HG03196 (cell line): ENCODE measurements at regions not wholly inside any gene's neighbourhood (a gene's known extent, or its start where the extent isn't known, plus 50 kb on each side); places are given as distances from the start of the nearest gene placed in this dataset.
"Not testable (repeated sequence)": the region's sequence is repeated elsewhere in the genome, so short reads cannot be mapped to it uniquely, and the experiment has no call there.

Experiments
- ATAC-seq: cut with Tn5 transposase; IDR thresholded peaks from one replicate; pipeline ENCODE4 v1.9.1; 2021; ENCODE audit not compliant: unreplicated experiment

DNA sequence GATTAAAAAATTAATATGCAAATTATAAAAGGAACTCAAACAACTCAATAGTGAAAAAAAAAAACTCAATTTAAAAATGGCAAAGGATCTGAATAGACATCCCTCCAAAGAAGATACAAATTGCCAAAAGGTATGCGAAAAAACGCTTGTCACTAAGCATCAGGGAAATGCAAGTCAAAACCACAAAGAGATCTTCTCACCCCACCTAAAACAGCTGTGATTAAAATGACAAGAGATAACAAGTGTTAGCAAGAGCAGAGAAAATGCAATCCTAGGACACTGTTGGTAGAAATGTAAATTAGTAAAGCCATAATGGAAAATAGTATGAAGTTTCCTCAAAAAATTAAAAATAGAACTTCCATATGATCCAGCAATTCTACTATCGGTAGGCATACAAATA lies 166.3 kb upstream of the ZC3H12C start:
- no peak for ATAC-seq

DNA sequence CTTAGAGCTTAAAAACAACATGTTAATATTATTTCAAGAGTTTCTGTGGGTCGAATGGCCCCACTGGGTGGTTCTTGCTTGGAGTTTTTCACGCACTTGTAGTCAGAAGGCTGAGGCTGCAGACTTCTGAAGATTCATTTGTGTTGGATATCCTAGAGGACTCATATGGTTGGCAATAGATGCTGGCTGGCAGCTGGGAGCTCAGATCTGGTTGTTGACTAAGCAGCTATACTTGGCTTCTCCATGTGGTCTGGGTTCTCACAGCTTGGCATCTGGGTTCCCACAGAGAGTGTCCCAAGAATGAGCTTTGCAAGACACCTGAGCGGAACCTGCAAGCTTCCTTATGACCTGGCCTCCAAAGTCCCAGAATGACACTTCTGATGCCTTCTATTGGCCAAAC lies 163.9 kb upstream of the ZC3H12C start:
- no peak for ATAC-seq

DNA sequence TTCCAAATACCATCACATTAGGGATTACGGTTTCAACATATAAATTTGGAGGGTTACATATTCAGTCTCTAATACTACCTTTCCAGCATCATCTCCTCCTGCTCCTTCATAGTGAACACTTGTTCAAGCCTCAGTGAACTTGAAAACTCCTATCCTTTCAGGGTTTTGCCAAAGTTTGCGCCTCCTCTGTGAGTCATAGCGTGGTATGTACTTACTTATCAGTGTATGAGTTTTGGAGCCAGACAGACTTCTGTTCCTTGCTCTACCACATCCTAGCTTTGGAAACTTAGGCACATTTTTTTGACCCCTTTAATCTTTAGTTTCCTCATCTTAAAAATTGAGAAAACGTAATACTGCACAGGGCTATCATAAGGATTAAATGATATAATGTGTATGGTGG lies 160.1 kb upstream of the ZC3H12C start:
- ATAC-seq = no peak

DNA sequence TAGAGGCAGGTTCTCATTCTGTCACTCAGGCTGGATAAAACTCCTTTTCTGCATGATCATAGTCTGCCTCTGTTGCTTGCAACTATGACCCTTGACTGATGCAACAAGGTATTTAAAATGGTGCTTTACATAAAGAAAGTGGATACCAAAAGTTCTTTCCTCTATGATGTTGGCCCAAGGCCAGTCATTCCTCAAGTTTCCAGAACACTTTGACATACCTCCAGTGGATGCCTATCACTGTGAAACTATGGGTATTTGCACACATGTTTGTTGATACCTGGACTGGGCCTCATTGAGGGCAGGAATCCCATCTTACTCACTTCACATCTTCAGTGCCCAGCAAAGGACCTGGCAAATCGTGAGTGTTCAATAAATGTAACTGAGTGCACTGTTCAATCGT lies 159.0 kb upstream of the ZC3H12C start:
- no peak for ATAC-seq

DNA sequence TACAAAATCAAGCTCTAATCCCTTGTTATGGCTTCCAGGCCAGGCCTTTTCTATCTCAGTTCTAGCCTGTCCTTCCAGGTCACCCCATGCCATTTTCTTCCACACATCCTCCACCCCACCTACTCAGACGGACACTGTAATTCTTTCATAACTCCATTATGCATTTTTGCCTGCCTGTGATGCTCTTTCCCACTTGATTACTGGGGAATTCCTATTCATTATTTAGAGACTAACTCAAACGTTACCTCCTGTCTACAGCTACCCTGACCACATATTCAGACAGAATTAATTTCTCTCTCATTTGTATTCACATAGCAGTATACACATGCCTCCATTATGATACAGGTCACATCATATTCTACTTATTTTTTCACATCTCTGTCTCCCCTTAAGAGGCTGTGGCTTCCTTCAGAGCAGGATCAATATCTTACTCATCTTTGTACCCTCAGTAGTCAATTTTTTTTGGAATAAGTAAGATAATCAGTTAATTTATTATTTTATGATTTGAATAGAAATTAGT lies 156.5 kb upstream of the ZC3H12C start:
- no peak for ATAC-seq

DNA sequence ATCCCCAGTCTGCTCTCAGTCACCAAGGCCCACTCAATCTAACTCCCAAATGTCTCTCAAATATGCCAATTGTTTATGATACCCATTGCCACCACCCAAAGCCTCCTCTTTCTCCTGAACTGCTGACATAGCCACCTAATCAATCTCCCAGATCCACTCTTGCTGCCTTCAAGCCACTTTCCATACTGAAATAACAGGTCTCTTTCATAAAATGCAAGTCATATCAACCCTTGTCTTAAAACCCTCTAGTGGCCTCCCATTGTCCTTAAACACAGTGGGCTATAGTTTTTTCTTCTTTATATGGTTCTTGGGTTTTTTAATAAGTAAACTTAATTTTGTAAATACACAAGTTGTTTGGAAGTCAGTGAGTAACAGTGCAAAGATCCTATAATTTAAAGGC lies 155.2 kb upstream of the ZC3H12C start:
- ATAC-seq = no peak

DNA sequence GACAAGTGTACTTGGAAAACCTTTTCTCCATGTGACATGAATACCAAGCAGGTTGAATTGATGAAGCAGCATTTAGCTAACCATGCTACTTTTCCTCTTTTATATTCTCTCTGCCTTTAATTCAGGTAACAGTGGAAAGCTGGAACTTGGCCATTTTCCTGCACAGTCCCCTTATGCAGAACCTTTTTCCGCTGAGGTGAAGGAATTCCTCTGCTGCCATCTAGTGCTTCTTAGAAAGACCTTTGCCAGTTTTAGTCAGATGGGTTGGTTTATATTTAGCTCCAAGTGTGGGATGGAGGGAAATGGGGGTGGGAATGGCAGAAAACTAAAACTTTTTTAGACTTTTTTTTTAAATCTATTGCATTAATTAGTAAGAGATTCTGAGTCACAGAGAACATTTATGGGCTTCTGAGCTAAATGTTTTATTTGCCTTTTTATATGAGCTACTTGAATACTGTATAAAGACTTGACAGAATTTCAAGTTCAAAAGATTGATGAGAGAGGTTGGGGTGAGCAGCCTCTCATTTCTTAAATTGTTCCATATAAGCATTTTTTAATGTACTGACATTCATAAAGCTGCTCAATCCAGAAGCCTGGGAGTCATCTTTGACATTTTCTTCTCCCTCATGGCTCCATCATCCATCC lies 153.9 kb upstream of the ZC3H12C start:
- no peak for ATAC-seq

DNA sequence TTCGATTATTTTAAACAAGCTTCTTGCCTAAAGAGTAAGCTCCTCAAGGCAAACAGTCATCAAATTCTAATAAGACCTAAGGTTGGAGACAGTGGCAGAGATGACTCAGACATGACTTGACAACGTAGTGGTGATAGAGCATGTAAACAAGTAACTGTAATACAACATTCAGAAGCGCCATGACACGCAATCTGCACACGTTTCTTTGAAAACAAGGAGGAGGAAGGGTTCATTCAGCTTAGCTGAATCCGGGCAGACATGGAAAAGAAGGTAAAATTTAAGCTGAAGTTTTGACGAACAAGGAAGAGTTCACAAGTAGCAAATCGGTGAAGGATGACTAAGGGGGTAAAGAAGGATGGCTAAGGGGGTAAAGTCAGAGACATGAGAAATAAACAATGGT lies 152.4 kb upstream of the ZC3H12C start:
- ATAC-seq = no peak

DNA sequence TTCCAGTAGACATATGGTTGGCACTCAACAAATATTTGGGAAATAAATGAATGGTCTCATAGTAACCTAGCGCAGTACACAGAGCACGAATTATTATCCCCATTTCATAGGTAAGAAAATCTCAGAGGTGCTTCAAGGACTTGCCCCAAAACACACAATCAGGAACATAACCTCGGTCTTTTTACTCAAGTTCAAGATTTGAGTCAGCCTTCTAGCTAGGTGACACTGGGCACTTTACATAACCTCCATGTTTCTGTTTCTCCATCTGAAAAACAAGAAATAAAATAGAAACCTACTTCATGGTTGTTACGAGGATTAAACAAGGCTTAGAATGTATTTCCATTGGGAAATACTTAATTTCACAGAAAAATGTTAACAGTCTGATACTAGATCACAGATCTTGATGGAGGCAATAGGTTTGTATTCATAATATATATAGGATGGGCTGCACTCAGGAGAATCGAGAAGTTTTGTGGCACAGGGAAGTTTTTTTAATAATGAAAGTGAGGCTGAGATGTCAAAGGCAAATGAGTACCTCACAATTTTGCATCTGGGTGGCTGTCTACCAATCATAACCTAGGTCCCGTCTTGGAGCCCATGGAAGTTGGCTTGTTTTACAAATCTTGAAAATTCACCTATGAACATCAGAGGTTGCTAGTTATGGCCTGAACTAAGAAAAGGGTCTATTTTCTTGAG lies 147.4 kb upstream of the ZC3H12C start:
- peak; percentile 65 for ATAC-seq

DNA sequence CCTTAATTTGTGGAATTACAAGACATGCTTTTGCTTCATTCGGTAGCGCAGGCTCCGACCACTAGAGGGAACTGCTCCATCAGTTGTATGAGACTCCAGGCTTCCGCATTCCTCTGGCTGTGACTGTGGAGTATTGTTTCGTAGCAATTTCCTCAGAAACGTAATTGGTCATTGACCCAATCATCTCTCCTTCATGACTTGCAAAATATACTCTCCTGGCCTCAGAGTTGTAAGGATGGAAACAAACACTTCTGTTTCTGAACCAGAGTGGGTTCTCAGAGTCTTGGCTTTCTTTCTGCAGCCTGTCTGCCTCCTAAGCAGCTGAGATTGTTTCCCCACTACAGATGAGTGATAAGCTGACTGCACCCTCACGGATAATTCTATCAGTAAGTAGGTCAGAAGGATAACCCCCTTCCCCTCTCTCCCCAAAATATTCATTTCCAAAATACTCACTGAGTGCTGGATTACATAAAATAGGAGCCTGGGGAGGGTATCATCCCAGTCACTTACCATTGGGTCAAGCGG lies 146.8 kb upstream of the ZC3H12C start:
- peak; percentile 93 for ATAC-seq

DNA sequence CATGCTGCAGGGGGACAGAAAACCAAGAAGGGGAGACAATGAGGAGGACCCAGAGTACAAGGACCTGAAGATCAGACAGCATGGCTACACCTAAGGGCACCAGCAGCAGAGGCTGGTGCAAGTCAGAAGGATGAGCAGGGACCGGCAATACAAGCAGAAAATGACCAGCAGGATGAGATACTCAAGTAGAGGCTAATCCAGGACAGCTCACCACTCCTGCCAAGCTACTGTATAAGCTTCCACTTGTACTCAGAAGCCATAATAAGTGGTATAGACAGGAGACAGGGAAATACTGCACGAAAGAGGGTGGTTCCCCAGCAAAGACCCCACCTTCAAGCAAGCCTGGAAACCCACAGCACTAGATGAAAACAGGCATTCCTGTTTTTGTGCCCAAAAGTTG lies 138.7 kb upstream of the ZC3H12C start:
- no peak for ATAC-seq

DNA sequence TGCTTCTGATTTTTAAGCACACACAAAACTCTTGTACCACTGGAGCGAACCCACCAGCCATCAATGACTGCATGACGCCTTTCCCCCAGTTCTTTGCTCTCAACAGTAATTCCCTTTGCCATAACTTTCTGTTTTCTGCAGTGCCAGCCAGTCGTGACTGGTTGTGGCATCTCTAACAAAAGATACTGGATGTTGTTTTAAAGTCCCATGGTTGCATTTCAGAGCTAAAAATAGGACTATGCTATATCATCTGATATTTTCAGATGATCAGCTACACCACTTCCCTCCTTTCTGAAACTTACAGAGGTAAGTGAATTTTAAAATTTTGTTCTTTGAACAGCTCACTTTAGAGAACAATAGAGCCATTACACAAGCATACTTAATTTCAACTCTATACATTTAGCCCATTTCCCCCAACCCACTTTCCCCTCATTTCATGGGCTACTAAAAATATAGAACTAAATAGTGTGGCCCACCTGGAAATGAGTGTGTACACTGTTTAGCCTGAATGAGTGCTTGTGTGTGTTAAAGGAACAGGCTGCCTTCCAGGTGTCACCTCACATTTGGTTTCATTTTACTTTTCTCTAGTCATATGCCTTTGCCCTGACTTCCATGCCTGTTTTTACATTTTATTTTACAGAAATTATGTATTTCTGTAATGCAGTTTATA lies 136.9 kb upstream of the ZC3H12C start:
- ATAC-seq = peak; percentile 69

DNA sequence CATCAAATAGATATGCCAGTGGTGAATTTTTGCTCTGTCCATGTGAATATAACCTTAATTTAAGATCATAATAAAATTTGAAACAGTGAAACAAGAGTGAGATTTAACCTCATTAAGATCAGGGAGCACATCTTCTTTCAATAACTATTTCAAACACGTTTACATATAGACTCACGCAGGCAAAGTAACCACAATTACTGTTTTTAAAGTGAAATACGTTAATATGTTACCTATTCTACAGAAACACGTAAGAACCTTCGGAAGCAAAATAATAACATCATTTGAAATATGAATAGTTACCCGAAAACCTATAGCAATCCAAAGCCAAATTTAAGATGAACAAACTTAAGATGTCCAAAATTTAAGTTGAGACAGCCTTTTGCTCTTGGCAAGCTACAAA lies 136.2 kb upstream of the ZC3H12C start:
- peak; percentile 50 for ATAC-seq

DNA sequence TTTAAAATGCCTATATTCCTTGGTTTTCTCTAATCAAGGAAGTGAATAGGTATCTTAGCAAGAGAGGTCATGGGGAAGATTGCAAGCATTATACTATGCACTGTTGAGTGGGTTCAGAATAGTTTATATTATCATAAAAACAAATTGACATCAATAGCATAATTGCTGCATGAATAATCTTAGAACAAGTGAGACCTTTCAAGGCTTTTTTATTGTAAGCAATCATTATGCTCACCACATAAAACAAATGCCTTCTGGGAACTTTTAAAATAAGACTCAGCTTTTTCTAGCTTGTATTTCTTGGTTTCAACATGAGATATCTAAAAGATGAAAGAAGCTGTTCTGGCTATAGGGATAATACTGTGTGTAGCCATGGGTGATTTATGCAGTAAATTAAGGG lies 135.6 kb upstream of the ZC3H12C start:
- ATAC-seq = no peak

DNA sequence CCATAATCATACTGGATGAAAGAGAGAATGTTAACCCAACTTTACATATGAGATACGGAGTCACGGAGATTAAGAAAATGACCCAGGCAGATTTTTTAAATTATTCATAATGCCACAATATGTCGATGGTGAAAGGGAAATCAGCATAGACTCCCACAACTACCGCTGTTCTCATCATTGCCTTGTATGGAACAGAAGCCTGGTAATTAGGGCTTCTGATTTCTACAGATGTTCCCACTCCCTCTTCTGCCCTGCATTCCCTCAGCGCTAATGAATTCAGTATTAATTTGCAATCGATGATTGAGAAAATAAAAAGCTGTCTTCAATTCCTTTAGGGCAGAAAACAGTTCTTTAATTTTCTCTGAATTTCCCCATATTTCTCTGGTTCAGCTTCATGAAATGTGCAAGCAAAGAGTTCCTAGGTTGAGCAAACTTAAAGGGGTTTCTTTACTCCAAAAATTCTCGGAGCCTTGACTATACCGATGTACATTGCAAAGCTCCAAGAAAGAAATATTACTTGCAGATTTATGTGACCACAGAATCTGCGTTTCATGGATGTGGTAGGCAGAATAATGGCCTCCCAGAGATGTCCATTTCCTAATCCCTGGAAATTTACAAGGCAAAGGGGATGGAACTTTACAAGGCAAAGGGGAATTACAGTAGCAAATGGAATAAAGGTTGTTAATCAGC lies 134.9 kb upstream of the ZC3H12C start:
- ATAC-seq = no peak

DNA sequence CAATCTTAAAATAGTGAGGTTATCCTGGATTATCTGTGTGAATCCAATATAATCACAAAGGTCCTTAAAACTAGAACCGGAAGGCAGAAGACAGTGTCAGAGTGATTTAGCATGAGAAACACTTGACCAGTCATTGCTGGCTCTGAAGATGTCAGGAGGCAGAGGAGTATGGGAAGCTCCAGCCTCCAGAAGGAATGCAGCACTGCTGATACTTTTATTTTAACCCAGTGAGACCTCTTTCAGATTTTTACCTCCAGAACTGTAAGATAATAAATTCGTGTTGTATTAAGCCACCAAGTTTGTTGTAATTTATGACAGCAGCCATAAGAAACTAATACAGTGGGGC lies 134.4 kb upstream of the ZC3H12C start:
- no peak for ATAC-seq

DNA sequence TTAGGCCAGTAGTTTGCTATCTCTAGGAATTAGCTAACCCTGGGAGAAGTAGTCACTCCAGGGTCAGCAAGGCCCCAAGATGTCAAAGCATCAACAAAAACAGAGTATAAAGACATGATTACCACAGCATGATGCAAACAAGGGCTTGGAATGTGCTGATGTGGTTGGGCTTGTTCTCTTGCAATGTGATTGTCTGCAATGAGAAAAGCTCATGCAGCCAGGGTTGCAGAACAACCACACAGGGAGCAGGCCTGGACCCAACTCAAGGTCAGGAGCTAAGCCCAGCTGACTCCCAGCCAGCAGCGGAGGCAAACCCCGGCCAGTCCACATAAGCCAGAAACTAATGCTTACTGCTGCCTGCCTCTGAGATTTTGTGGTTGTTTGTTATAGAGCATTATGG lies 132.4 kb upstream of the ZC3H12C start:
- ATAC-seq = no peak

DNA sequence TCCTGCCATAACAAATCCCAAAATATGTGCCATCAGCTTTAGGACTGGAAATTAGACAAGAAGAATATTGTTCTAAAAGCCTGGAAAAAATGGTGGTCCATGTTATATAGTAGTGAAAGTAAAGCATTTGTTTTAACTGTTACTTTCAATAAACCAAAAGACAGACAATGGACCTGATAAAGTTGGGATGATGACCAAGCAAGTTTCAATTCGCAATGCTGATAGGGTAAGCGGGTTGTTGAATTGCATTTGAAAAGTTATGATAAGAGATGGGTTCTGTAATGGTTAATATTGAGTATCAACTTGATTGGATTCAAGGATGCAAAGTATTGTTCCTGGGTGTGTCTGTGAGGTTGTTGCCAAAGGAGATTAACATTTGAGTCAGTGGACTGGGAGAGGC lies 131.9 kb upstream of the ZC3H12C start:
- no peak for ATAC-seq

DNA sequence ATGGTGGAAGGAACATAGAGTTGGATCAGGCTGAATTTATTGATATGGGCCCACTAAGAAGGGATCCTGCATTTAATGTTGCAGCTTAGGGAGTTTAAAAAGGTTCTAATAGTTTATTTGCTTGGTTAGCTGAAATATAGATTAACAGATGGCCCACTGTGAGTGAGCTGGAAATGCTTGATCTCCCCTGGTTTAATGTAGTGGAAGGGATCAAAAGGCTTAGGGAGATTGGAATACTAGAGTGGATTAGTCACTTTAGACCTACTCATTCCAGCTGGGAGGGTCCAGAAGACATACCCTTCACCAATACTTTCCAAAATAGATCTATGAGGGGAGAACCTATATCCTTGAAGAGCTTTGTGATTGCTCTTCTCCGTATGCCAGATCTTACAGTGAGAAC lies 130.1 kb upstream of the ZC3H12C start:
- no peak for ATAC-seq

DNA sequence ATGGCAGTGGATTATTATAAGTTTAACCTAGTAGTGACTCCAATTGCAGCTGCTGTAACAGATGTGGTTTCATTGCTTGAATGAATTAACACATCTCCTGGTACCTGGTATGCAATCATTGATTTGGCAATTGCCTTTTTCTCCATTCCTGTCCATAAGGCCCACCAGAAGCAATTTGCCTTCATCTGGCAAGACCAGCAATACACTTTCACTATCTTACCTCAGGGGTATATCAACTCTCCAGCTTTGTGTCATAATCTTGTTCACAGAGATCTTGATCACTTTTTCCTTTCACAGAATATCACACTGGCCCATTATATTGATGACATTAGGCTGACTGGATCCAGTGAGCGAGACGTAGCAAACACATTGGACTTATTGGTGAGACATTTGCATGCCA lies 128.7 kb upstream of the ZC3H12C start:
- ATAC-seq = no peak

DNA sequence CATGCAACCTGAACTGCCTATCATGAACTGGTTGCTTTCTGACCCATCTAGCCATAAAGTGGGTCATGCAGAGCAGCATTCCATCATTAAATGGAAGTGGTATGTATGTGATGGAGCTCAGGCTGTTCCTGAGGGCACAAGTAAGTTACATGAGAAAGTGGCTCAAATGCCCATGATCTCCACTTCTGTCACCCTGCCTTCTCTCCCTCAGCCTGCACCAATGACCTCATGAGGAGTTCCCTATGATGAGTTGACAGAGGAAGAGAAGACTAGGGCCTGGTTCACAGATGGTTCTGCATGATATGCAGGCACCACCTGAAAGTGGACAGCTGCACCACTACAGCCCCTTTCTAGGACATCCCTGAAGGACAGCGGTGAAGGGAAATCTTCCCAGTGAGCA lies 127.7 kb upstream of the ZC3H12C start:
- not testable (repeated sequence) for ATAC-seq

DNA sequence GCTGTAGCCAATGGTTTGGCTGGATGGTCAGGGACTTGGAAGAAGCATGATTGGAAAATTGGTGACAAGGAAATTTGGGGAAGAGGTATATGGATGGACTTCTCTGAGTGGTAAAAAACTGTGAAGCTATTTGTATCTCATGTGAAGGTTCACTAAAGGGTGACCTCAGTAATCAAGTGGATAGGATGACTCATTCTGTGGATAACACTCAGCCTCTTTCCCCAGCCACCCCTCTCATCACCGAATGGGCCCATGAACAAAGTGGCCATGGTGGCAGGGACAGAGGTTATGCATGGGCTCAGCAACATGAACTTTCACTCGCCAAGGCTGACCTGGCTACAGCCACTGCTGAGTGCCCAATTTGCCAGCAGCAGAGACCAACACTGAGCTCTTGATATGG lies 127.3 kb upstream of the ZC3H12C start:
- not testable (repeated sequence) for ATAC-seq
